PC-9 (cell line): ENCODE measurements at regions not wholly inside any gene's neighbourhood (a gene's known extent, or its start where the extent isn't known, plus 50 kb on each side); places are given as distances from the start of the nearest gene placed in this dataset.

Experiments used
- BruUV-seq: library from RNA; stranded (reverse); fragments of 400-500 nt; replicated peaks from 2 replicates; lab custom pipeline; 2021; lab: Mats Ljungman, UMichigan
- CTCF ChIA-PET: fragments of 300-600 bp; sonication (Branson Sonifier 250); formaldehyde crosslinking; loops from one replicate; lab custom pipeline; 2022; ENCODE audit warnings: antibody characterized with exemption; lab: Charles Lee
- POLR2A ChIA-PET: fragments of 300-600 bp; sonication (Branson Sonifier 250); formaldehyde crosslinking; loops from one replicate; lab custom pipeline; 2022; ENCODE audit warnings: antibody characterized with exemption; ENCODE audit not compliant: unreplicated experiment; lab: Charles Lee
- DNase-seq, 2 experiments: peaks; one replicate each; pipeline versions ENCODE4 v3.0.0 to v3.0.0-alpha.2; 2015 to 2022; ENCODE audit warnings: mixed read lengths in 1 of 2
- H2AFZ ChIP-seq: fragments of 200-600 bp; sonication (generic); 2 replicates; pipeline ENCODE4 v1.8.1; 2017; ENCODE audit warnings: antibody characterized with exemption
- H3F3A ChIP-seq: fragments of 200-600 bp; sonication (generic); 2 replicates; pipeline ENCODE4 v1.8.1; 2017; ENCODE audit warnings: antibody characterized with exemption, mild to moderate bottlenecking, low read depth; ENCODE audit not compliant: insufficient read depth
- H3K27ac ChIP-seq: fragments of 200-600 bp; sonication (generic); 2 replicates; pipeline ENCODE4 v1.6.1; 2016; ENCODE audit warnings: mixed run types
- H3K27me3 ChIP-seq: fragments of 200-600 bp; sonication (generic); 2 replicates; pipeline ENCODE4 v1.6.1; 2016; ENCODE audit warnings: low read depth, mixed run types; ENCODE audit not compliant: insufficient read depth
- H3K36me3 ChIP-seq: fragments of 200-600 bp; sonication (generic); 2 replicates; pipeline ENCODE4 v1.6.1; 2016; ENCODE audit warnings: low read depth, mixed run types
- H3K4me1 ChIP-seq: fragments of 200-600 bp; sonication (generic); replicated peaks from 2 replicates; pipeline ENCODE4 v1.6.1; 2016; ENCODE audit warnings: mixed run types; ENCODE audit not compliant: insufficient read depth
- H3K4me2 ChIP-seq: fragments of 200-600 bp; sonication (generic); 2 replicates; pipeline ENCODE4 v1.6.1; 2017; ENCODE audit warnings: mixed run types
- H3K4me3 ChIP-seq: fragments of 200-600 bp; sonication (generic); 2 replicates; pipeline ENCODE4 v1.6.1; 2016; ENCODE audit warnings: mixed run types
- H3K79me2 ChIP-seq: fragments of 200-600 bp; sonication (generic); 2 replicates; pipeline ENCODE4 v1.6.1; 2017; ENCODE audit warnings: low read depth, mixed run types
- H3K9me2 ChIP-seq: fragments of 200-600 bp; sonication (generic); 2 replicates; pipeline ENCODE4 v1.8.1; 2017; ENCODE audit warnings: mild to moderate bottlenecking; ENCODE audit not compliant: insufficient read depth
- H3K9me3 ChIP-seq: fragments of 200-600 bp; sonication (generic); 2 replicates; pipeline ENCODE4 v1.8.1; 2016; ENCODE audit warnings: low read depth; ENCODE audit not compliant: insufficient read depth
- H4K20me1 ChIP-seq: fragments of 200-600 bp; sonication (generic); 2 replicates; pipeline ENCODE4 v1.8.1; 2017; ENCODE audit not compliant: insufficient read depth
- CTCF ChIP-seq: fragments of 200-600 bp; sonication (generic); conservative IDR thresholded peaks from 2 replicates; pipeline ENCODE4 v1.6.1; 2017; ENCODE audit warnings: mixed run types, antibody characterized with exemption, mild to moderate bottlenecking, moderate library complexity
- EZH2 ChIP-seq: fragments of 200-600 bp; sonication (generic); IDR thresholded peaks from 2 replicates; pipeline ENCODE4 v1.8.0; 2017; ENCODE audit warnings: antibody characterized with exemption, low read depth
- intact Hi-C: fragments of 100-400 bp; cut with micrococcal nuclease; formaldehyde crosslinking; loops from one replicate; pipeline ENCODE4 v1.10.0; 2022; ENCODE audit not compliant: unreplicated experiment

DNA sequence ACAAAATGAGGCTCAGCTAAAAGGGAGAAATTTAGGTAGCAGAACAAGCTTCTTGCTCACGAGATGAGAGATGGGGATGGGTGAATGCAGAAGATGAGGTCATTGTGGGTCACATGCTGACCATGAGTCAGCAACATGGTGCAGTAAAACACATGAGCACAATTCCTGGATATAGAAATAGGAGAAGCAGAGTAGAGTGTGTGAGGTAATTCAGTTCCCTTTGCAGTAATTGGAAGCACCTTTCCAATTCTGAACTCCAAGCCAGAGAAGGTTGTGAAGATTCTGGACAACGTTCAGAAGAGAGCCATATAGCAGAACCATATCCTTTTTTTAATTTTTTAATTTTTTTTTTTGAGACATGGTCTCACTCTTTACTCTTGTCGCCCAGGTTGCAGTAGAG, 62.0 kb upstream of the LMNTD1 start:
- Histone ChIP-seq H3K4me1 (peaks cover 8% of the 10 kb centered on the region), H3K4me3 (no peak overlapping the region), H3K9me3 (no peaks in the 10 kb centered on the region; the same call in 1 of the 2 replicates), H4K20me1 (no peaks in the 10 kb centered on the region), H3K27ac (no peak overlapping the region), H3K9me2 (no peaks in the 10 kb centered on the region), H2AFZ (no peak overlapping the region), H3K4me2 (no peak overlapping the region), H3K27me3 (no peaks in the 10 kb centered on the region), H3F3A (no peaks in the 10 kb centered on the region), H3K79me2 (no peaks in the 10 kb centered on the region), H3K36me3 (no peaks in the 10 kb centered on the region)
- POLR2A ChIA-PET = no interaction called here
- peak; percentile 19 to 54 for DNase-seq
- CTCF ChIA-PET = no interaction called here
- BruUV-seq = no TSS peak
- TF ChIP-seq CTCF = no peak
- intact Hi-C loops = no loop called here

DNA sequence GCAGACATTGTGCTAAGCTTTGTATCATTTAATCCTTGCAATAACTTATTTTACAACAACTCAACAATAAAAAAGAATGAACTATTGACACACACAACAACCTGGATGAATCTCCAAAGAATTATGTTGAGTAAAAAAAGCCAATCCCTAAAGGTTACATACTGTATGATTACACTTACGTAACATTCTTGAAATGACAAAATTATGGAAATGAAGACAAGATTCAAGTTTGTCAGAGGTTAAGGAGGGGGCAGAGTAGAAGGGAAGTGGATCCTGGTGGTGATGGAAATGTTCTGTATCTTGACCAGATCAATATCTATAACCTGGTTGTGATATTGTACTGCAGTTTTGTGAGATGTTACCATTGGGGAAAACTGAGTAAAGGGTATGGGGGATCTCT, 63.2 kb upstream of the LMNTD1 start:
- no peak for DNase-seq
- POLR2A ChIA-PET = no interaction called here
- Histone ChIP-seq H3K4me3 (no peak overlapping the region), H3F3A (no peaks in the 10 kb centered on the region), H3K4me2 (no peak overlapping the region), H4K20me1 (no peaks in the 10 kb centered on the region), H2AFZ (no peak overlapping the region), H3K79me2 (no peaks in the 10 kb centered on the region), H3K36me3 (no peaks in the 10 kb centered on the region), H3K27ac (no peak overlapping the region), H3K9me3 (no peaks in the 10 kb centered on the region; the same call in 1 of the 2 replicates), H3K4me1 (peaks cover 8% of the 10 kb centered on the region), H3K27me3 (no peaks in the 10 kb centered on the region), H3K9me2 (no peaks in the 10 kb centered on the region)
- TF ChIP-seq EZH2 (no peak), CTCF (no peak)
- CTCF ChIA-PET = no interaction called here
- intact Hi-C loops = no loop called here
- BruUV-seq = no TSS peak

GRCh38 chr12:25617991-25618390, 64.9 kb upstream of the LMNTD1 start:
- no peak for DNase-seq
- Histone ChIP-seq H3K27ac (no peak overlapping the region), H3F3A (no peaks in the 10 kb centered on the region), H3K4me2 (no peak overlapping the region), H3K9me3 (no peaks in the 10 kb centered on the region), H3K27me3 (no peaks in the 10 kb centered on the region), H2AFZ (no peak overlapping the region), H3K4me3 (no peak overlapping the region), H3K36me3 (no peaks in the 10 kb centered on the region), H3K79me2 (no peaks in the 10 kb centered on the region), H3K4me1 (peaks cover 8% of the 10 kb centered on the region), H4K20me1 (no peaks in the 10 kb centered on the region), H3K9me2 (no peaks in the 10 kb centered on the region)
- CTCF ChIA-PET = no interaction called here
- TF ChIP-seq CTCF (no peak), EZH2 (no peak)
- POLR2A ChIA-PET = no interaction called here
- intact Hi-C loops = no loop called here
- no TSS peak for BruUV-seq
